IPS-20b (cell line): ENCODE measurements at regions not wholly inside any gene's neighbourhood (a gene's known extent, or its start where the extent isn't known, plus 50 kb on each side); places are given as distances from the start of the nearest gene placed in this dataset.

Experiments used
- H3K27ac ChIP-seq: one replicate; pipeline ENCODE4 v1.5.1; 2013; ENCODE audit warnings: low read length
- H3K27me3 ChIP-seq: 2 replicates; pipeline ENCODE4 v1.6.1; 2013; ENCODE audit warnings: mild to moderate bottlenecking, low read length, inconsistent platforms; ENCODE audit not compliant: insufficient read depth
- H3K36me3 ChIP-seq: 2 replicates; pipeline ENCODE4 v1.6.1; 2013; ENCODE audit warnings: low read depth, mild to moderate bottlenecking, inconsistent platforms, low read length, moderate library complexity; ENCODE audit not compliant: insufficient read depth
- H3K4me1 ChIP-seq: 2 replicates; pipeline ENCODE4 v1.6.1; 2013; ENCODE audit warnings: mild to moderate bottlenecking, control low read depth, inconsistent platforms, low read length, moderate library complexity; ENCODE audit not compliant: insufficient read depth
- H3K4me3 ChIP-seq: 2 replicates; pipeline ENCODE4 v1.5.1; 2013; ENCODE audit warnings: mild to moderate bottlenecking, low read length, inconsistent platforms
- H3K9ac ChIP-seq: 2 replicates; pipeline ENCODE4 v1.6.1; 2013; ENCODE audit warnings: low read depth, mild to moderate bottlenecking, inconsistent platforms, low read length, moderate library complexity
- H3K9me3 ChIP-seq: 2 replicates; pipeline ENCODE4 v1.6.1; 2013; ENCODE audit warnings: mild to moderate bottlenecking, low read depth, low read length, inconsistent platforms; ENCODE audit not compliant: insufficient read depth

DNA sequence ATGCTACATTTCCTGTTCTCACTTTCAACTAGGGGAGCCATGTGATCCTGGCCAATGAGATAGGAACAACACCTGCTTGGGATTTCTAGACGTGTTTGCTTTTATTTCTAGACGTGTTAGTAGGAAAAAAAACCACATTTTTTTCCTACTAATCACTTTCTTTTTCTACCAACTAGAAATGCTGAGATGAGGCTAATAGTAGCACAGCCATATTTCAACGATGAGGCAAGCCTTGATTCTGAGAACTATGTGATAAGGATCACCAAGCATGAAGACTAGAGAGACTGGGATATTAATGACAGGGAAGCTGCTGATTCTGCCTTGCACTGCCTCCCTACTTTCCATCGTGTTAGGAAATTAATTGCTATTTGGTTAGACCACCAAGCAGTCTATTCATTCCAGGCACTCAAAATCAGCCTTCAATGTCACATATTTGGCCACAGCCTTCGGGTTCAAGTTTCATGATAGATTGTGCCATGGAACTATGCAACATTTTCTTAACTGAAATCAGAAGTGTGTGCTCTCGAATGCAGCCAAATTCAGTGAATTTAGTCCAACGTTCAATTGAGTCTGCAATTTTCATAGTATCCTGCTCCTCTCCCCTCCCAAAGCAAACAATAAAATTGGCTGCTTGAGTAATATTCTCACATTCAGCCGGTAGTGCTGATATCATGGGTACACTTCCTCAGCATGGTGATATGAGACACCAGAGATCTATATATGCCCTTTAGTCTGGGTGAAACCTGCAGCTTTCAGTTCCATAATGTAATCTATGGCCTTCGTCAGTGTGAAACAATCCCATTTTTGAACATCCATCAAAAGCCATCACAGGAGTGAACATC is 98.1 kb downstream of the GPR37 start:
- H3K27me3 ChIP-seq = no peaks in the 10 kb centered on the region
- no peak overlapping the region for H3K4me3 ChIP-seq
- no peaks in the 10 kb centered on the region for H3K9me3 ChIP-seq
- H3K27ac ChIP-seq = no peak overlapping the region
- no peaks in the 10 kb centered on the region for H3K4me1 ChIP-seq
- no peaks in the 10 kb centered on the region for H3K36me3 ChIP-seq
- H3K9ac ChIP-seq = no peak overlapping the region

DNA sequence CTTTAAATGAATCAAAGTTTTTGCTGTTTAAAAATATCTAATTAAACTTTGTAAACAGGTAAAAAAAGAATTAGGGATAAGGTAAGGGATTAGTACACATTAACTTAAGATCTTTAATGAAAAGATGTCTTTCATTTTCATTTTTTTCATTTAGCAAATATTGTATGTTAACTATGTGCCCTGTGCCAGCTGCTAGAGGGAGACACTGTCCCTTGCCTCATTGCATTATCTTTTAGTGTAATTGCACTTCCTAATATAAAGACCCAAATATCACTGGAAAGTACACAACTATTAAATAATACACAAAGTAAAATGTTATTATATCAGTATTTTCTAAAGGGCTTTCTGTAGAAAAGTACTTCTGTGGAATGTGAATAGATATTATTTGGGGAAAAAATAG is 102.7 kb downstream of the GPR37 start:
- no peak overlapping the region for H3K27ac ChIP-seq
- H3K4me3 ChIP-seq = no peak overlapping the region
- H3K9ac ChIP-seq = no peak overlapping the region
- H3K27me3 ChIP-seq = no peaks in the 10 kb centered on the region
- no peaks in the 10 kb centered on the region for H3K36me3 ChIP-seq
- no peaks in the 10 kb centered on the region for H3K9me3 ChIP-seq
- H3K4me1 ChIP-seq = no peaks in the 10 kb centered on the region

DNA sequence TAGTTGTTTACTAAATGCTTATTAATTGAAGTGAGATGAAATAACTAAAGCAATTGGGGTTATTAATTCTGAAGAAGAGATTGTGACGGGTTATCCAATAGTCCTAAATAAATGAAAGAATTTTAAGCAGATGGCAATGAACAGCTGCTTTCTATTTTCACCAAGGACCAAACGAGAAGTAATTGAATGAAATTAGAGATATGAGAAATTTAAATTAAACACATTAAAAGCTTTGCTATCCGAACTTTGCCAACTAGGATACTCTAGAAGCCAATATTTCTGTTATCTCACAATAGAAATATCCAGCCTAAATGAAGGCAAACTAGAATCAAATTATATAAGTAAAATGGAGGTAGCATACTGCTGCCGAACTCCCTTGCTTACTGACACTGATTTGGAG is 103.2 kb downstream of the GPR37 start:
- H3K36me3 ChIP-seq = no peaks in the 10 kb centered on the region
- no peaks in the 10 kb centered on the region for H3K27me3 ChIP-seq
- H3K9ac ChIP-seq = no peak overlapping the region
- no peak overlapping the region for H3K4me3 ChIP-seq
- H3K4me1 ChIP-seq = no peaks in the 10 kb centered on the region
- H3K27ac ChIP-seq = no peak overlapping the region
- H3K9me3 ChIP-seq = no peaks in the 10 kb centered on the region

DNA sequence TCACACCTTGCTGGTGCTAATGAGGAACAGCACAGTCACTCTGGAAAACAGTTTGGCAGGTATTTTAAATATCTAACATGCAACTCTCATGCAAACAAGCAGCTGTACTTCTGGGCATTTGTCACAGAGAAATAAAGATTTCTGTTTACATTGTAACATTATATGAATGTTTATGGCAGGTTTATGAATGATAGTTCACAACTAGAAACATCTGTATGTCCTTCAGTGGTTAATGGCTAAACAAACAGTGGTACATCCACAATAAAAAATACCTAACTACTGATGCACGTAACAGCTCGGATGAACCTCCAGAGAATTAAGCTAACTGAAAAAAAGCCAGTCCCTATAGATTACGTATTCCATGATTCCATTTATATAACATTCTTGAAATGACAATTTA is 109.6 kb downstream of the GPR37 start:
- Histone ChIP-seq H3K27ac (no peak overlapping the region), H3K27me3 (no peaks in the 10 kb centered on the region), H3K4me1 (no peaks in the 10 kb centered on the region), H3K36me3 (no peaks in the 10 kb centered on the region), H3K9me3 (no peaks in the 10 kb centered on the region), H3K9ac (no peak overlapping the region), H3K4me3 (no peak overlapping the region)

DNA sequence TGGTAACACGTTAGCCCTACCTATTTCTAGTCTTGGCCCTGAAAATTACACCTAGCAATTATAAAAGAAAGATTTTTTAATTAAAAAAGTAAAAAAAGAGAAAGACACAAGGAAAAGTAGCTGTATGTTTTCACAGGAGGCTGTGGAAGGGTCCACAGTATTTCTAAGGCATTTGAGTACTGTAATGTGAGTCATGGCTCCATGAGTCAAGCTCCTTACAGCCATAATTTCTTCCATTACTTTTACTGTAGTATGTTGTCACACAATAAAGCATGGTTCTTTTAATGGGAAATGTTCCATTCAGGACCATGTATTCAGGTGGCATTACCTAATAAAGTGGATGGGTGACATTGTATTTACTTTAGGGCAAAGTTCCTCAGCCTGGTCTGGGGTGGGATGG is 113.4 kb downstream of the GPR37 start:
- no peaks in the 10 kb centered on the region for H3K27me3 ChIP-seq
- no peak overlapping the region for H3K27ac ChIP-seq
- no peak overlapping the region for H3K4me3 ChIP-seq
- no peaks in the 10 kb centered on the region for H3K4me1 ChIP-seq
- H3K9me3 ChIP-seq = no peaks in the 10 kb centered on the region
- H3K36me3 ChIP-seq = no peaks in the 10 kb centered on the region
- H3K9ac ChIP-seq = no peak overlapping the region

DNA sequence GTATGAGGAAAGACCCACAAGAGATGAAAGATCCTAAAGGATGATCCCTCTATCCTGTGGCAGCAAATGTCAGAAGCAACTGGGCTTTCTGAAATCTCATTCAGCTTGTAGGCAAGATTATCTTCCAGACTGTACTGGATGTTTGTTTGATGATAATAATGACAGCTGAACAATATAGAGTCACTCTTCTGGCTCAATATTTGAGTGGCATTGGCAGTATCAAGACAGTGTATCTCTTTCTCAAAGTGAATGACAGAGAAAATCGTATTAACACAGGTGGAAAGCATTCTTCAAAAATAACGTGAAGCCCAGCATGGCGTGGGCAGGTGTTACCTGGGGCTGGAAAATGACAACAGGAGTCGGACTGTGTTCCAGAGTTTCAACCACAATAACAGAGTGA is 114.5 kb downstream of the GPR37 start:
- no peaks in the 10 kb centered on the region for H3K4me1 ChIP-seq

DNA sequence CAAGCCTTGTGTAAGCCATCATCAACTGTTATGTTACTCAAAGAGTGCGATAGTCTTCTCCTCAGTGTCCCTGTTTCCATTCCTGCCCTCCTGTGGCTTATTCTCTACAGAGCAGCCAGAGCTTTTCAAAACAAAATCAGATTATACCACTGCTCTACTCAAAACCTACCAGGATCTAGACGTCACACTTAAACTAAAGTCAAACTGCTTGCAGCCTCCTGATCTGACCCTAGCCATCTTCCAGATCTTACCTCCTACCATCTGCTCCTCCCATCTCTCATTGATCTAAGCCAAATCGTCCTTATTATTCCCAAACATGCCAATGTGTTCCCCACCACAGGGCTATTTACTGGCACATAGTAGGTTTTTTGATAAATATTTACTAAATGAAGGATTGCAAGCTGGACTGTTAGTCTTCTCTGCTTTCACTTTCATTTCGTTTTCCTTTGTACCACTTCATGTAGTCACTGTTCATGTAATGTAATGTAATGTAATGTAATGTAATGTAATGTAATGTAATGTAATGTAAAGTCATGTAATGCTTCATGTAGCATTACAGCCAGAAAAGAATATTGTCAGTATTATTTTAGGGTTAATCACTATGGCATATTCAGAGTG is 116.1 kb downstream of the GPR37 start:
- H3K9me3 ChIP-seq = no peaks in the 10 kb centered on the region
- no peak overlapping the region for H3K27ac ChIP-seq
- H3K4me3 ChIP-seq = no peak overlapping the region
- no peaks in the 10 kb centered on the region for H3K27me3 ChIP-seq
- no peak overlapping the region for H3K9ac ChIP-seq
- no peaks in the 10 kb centered on the region for H3K4me1 ChIP-seq
- no peaks in the 10 kb centered on the region for H3K36me3 ChIP-seq

More for the DNA sequence above, 114.5 kb downstream of the GPR37 start:
- H3K9ac ChIP-seq = no peak overlapping the region
- no peak overlapping the region for H3K4me3 ChIP-seq
- H3K36me3 ChIP-seq = no peaks in the 10 kb centered on the region
- no peaks in the 10 kb centered on the region for H3K9me3 ChIP-seq
- no peaks in the 10 kb centered on the region for H3K27me3 ChIP-seq
- no peak overlapping the region for H3K27ac ChIP-seq

DNA sequence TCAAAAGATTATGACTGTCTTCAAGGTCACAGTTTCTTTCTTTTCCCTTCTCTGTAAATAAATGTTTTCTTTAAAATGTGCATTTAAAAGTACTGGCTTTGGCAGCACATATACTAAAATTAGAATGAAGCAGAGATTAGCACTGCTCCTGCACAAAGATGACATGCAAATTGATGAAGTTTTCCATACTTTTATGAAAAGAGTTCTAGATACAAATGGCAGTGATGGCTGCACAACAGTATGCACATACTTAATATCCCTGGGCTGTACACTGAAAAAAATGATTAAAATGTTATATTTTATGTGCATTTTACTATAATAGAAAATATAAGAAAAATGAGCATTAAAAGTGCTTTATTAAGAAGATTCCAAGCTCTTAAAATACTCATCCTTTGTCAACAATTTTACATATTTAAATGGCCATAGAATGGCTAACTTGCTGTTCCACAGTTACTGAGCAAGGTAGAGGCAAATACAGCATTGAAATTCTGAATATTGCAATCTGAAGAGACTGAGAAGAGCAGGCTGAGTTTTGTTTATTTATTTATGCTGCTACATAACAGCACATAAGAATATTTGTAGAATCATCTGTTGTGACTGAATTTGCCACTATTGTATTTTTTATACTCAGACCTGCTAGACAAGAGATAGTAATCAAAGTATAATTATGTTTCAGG is 117.8 kb downstream of the GPR37 start:
- no peak overlapping the region for H3K9ac ChIP-seq
- H3K27ac ChIP-seq = no peak overlapping the region
- no peak overlapping the region for H3K4me3 ChIP-seq
- no peaks in the 10 kb centered on the region for H3K9me3 ChIP-seq
- H3K27me3 ChIP-seq = no peaks in the 10 kb centered on the region
- no peaks in the 10 kb centered on the region for H3K36me3 ChIP-seq
- no peaks in the 10 kb centered on the region for H3K4me1 ChIP-seq

DNA sequence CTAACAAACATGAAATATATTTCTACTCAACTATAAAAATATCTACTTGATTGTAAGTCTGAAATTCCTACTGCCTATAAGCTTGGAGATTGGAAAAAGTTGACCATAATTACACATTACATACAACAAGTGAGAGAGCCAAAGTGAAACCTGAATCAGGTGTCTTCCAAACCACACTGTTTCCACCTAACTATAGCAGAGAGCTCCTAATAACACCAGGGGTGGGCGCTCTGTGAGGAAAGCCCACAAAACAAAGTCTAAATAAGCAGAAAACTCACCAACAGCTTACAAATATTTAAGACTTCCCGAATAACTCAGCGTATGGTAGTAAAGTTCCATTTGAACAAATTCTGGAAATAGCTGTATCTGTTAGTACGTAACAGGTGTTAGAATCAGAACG is 119.9 kb downstream of the GPR37 start:
- H3K9ac ChIP-seq = no peak overlapping the region
- no peaks in the 10 kb centered on the region for H3K27me3 ChIP-seq
- no peak overlapping the region for H3K27ac ChIP-seq
- H3K4me1 ChIP-seq = no peaks in the 10 kb centered on the region
- H3K9me3 ChIP-seq = no peaks in the 10 kb centered on the region
- no peaks in the 10 kb centered on the region for H3K36me3 ChIP-seq
- H3K4me3 ChIP-seq = no peak overlapping the region

DNA sequence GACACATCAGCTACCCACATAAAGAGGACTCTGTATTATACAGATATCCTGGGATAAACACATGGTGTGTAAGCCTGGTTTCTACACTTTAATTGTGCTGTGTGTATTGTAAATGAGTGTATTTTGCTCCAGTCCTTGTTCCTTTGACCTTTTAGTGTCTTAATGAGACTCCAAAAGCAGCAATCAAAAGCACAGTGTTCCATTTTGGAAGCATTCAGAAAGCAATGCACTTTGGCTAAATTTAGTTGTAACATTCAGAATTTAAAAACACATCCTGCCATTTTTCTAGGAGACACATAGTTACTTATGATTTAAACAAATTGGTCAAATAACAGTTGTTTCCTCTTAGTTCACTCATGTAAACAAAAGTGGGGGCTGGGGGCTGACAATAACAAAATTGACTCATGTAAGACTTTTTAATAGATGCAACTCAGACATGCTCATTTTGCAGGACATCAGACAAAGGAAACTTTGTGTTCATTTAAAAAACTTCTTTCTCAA is 122.2 kb downstream of the GPR37 start:
- Histone ChIP-seq H3K27me3 (no peaks in the 10 kb centered on the region), H3K36me3 (no peaks in the 10 kb centered on the region), H3K27ac (no peak overlapping the region), H3K9me3 (no peaks in the 10 kb centered on the region), H3K4me3 (no peak overlapping the region), H3K4me1 (peaks cover 5% of the 10 kb centered on the region; the same call in 1 of the 2 replicates), H3K9ac (no peak overlapping the region)

DNA sequence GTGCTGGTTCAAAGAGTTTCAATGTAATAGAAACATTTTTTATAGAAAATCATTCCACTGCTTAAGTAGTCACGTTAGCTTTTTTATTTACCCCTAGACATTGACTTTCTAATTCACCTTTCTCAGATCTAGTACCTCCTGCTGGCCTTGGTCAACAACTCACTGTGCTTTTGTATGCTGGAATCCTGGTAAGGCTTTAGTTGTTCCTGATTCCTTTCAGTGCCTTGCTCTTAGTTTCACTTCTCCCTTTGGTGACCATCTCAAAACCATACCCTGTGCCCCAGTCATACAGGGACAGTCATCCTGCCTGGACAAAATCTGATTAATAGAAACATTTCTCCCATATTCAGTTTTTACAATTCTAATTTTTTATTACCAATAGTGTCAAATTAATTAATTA is 130.2 kb downstream of the GPR37 start:
- H3K9ac ChIP-seq = no peak overlapping the region
- H3K27ac ChIP-seq = no peak overlapping the region
- H3K4me3 ChIP-seq = peak overlapping the region; percentile 42; the same call in 1 of the 2 replicates
- no peaks in the 10 kb centered on the region; the same call in 1 of the 2 replicates for H3K9me3 ChIP-seq
- H3K36me3 ChIP-seq = no peaks in the 10 kb centered on the region
- peaks cover 18% of the 10 kb centered on the region; the same call in 1 of the 2 replicates for H3K4me1 ChIP-seq
- no peaks in the 10 kb centered on the region for H3K27me3 ChIP-seq
